ENCODE measurements at regions not wholly inside any gene's neighbourhood (a gene's known extent, or its start where the extent isn't known, plus 50 kb on each side); places are given as distances from the start of the nearest gene placed in this dataset.
"Not testable (repeated sequence)": the region's sequence is repeated elsewhere in the genome, so short reads cannot be mapped to it uniquely, and the experiment has no call there.

- DNase-seq (no peak), ATAC-seq (no peak)
- no peaks in the 10 kb centered on the region for H3K27me3 ChIP-seq
- H3K36me3 ChIP-seq = no peaks in the 10 kb centered on the region
- intact Hi-C loops (cut with DNase I; ENCODE audit: low total_unique reads) = no loop called here
- TF ChIP-seq POLR2A (IDR thresholded peaks at IDR 0.05) (no peak), CTCF (IDR thresholded peaks at IDR 0.05 in 4 of 5, conservative IDR thresholded peaks at IDR 0.05 in 1 of 5) (no peak)
- in situ Hi-C loops (cut with MboI; ENCODE audit: low sequenced_read_pairs in 4 of 4) = no loop called here
- H3K4me1 ChIP-seq = no peaks in the 10 kb centered on the region
- H3K4me3 ChIP-seq = no peak overlapping the region
- H3K27ac ChIP-seq = no peak overlapping the region
- H3K9me3 ChIP-seq = no peaks in the 10 kb centered on the region
Measured at GRCh38 chr21:14673649-14674048, 127.5 kb upstream of the SAMSN1 start.

GRCh38 chr21:14672466-14672865 lies 126.4 kb upstream of the SAMSN1 start:
- in situ Hi-C loops (cut with MboI; ENCODE audit: low sequenced_read_pairs in 4 of 4) = no loop called here
- intact Hi-C loops (cut with DNase I; ENCODE audit: low total_unique reads) = no loop called here

DNA sequence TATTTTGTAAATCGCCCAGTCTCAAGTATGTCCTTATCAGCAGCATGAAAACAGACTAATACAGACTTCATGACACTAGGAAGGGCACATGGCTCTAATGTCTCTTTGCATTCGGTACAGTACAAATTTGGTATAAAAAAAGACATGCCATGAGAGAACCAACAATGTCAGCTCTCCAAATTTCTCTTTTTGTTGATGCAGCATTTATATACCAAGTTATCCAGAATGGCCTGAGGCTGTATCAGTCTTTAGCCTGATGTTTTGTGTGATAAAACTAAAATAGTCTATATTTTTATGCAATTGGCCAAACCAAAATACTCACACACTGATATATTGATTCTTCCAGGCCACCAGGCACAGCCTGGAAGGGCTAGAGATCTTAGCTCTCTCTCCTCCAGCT lies 124.3 kb upstream of the SAMSN1 start:
- H3K27ac ChIP-seq = no peak overlapping the region
- H3K9me3 ChIP-seq = no peaks in the 10 kb centered on the region
- in situ Hi-C loops (cut with MboI; ENCODE audit: low sequenced_read_pairs in 4 of 4) (no loop called here), intact Hi-C loops (cut with DNase I; ENCODE audit: low total_unique reads) (no loop called here)
- no peaks in the 10 kb centered on the region for H3K36me3 ChIP-seq
- ATAC-seq (no peak), DNase-seq (no peak)
- H3K4me3 ChIP-seq = no peak overlapping the region
- no peaks in the 10 kb centered on the region for H3K27me3 ChIP-seq
- no peak for TF ChIP-seq POLR2A (IDR thresholded peaks at IDR 0.05)
- no peak for TF ChIP-seq CTCF (IDR thresholded peaks at IDR 0.05 in 4 of 5, conservative IDR thresholded peaks at IDR 0.05 in 1 of 5)
- no peaks in the 10 kb centered on the region for H3K4me1 ChIP-seq

More at GRCh38 chr21:14672466-14672865, 126.4 kb upstream of the SAMSN1 start:
- Histone ChIP-seq H3K27ac (no peak overlapping the region), H3K4me1 (no peaks in the 10 kb centered on the region), H3K36me3 (no peaks in the 10 kb centered on the region), H3K27me3 (no peaks in the 10 kb centered on the region), H3K4me3 (no peak overlapping the region), H3K9me3 (no peaks in the 10 kb centered on the region)
- DNase-seq = no peak
- no peak for ATAC-seq
- TF ChIP-seq CTCF (IDR thresholded peaks at IDR 0.05 in 4 of 5, conservative IDR thresholded peaks at IDR 0.05 in 1 of 5) (no peak), POLR2A (IDR thresholded peaks at IDR 0.05) (no peak)

DNA sequence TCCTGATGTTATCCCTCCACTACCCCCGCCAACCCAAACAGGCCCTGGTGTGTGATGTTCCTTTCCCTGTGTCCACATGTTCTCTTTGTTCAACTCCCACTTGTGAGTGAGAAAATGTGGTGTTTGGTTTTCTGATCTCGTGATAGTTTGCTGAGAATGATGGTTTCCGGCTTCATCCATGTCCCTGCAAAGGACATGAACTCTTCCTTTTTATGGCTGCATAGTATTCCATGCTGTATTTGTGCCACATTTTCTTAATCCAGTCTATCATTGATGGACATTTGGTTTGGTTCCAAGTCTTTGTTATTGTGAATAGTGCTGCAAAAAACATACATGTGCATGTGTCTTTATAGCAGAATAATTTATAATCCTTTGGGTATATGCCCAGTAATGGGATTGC lies 123.0 kb upstream of the SAMSN1 start:
- H3K4me1 ChIP-seq; H3K9me3 ChIP-seq; intact Hi-C loops (cut with DNase I; ENCODE audit: low total_unique reads); in situ Hi-C loops (cut with MboI; ENCODE audit: low sequenced_read_pairs in 4 of 4); H3K4me3 ChIP-seq; H3K27me3 ChIP-seq; H3K27ac ChIP-seq; DNase-seq; ATAC-seq; H3K36me3 ChIP-seq: not testable (repeated sequence)

DNA sequence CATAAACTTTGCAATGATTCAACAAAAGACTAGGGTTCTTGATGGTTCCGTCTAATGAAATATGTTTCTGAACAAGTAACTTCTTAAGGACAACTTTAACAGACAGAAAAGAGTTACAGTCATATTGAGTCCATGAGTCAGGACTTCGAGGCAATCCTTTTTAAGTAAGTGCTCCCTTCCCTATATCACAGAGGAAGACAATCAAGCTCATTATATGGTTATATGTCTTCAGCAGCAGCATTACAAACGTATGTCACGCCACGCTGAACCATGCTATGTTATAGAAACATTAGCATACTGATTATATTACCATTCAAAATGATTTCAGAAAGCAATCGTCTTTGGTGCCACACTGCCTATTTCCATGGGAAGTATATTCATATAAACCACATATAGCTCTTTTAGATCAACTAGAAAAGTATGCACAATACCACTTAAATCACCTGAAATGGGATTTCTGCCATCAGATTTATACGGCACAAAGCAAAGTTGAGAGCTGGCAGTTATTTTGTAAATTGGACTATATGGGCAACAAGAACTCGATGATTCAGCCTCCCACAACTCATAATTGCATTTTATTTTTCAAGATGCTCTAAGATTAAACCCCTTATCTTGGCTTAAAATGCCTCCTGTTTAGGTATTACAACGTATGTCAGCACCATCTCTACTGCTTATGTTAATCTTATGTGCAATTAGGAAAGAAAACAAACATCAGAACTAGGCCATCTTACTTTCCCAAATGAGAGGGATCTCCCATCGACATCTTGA lies 111.3 kb upstream of the SAMSN1 start:
- in situ Hi-C loops (cut with MboI; ENCODE audit: low sequenced_read_pairs in 4 of 4) = no loop called here
- Histone ChIP-seq H3K4me1 (no peaks in the 10 kb centered on the region), H3K9me3 (no peaks in the 10 kb centered on the region), H3K36me3 (no peaks in the 10 kb centered on the region), H3K27ac (no peak overlapping the region), H3K27me3 (no peaks in the 10 kb centered on the region), H3K4me3 (no peak overlapping the region)
- intact Hi-C loops (cut with DNase I; ENCODE audit: low total_unique reads) = no loop called here
- TF ChIP-seq POLR2A (IDR thresholded peaks at IDR 0.05) (no peak), CTCF (IDR thresholded peaks at IDR 0.05 in 4 of 5, conservative IDR thresholded peaks at IDR 0.05 in 1 of 5) (no peak)
- ATAC-seq (no peak), DNase-seq (no peak)
